Right lobe of liver (tissue), 4 donors: ENCODE measurements at regions not wholly inside any gene's neighbourhood (a gene's known extent, or its start where the extent isn't known, plus 50 kb on each side); places are given as distances from the start of the nearest gene placed in this dataset.

Experiments
- CTCF ChIP-seq, 4 donors: fragments of 200-600 bp in 3 of 4; fragments of 450-650 bp in 1 of 4; IDR thresholded peaks; one replicate each; pipeline versions ENCODE4 v1.5.1 to v1.8.0; 2016 to 2022; ENCODE audit warnings: antibody characterized with exemption in 4 of 4, mild to moderate bottlenecking in 2 of 4
- POLR2A ChIP-seq: fragments of 450-650 bp; IDR thresholded peaks from one replicate; pipeline ENCODE4 v1.6.1; 2017; ENCODE audit warnings: antibody characterized with exemption, mild to moderate bottlenecking
- donor health status: DM: no; HTN: no; CAD: no.
- donor health status: DM: no; HTN: no; CAD: no.
- donor health status: DM: no; HTN: yes; CAD: no.

GRCh38 chr5:68367287-68367686 is 151.7 kb downstream of the PIK3R1 start:
- TF ChIP-seq POLR2A = no peak
- TF ChIP-seq CTCF (IDR thresholded peaks at IDR 0.05) = no peak
